HS-5 (cell line): ENCODE measurements at regions not wholly inside any gene's neighbourhood (a gene's known extent, or its start where the extent isn't known, plus 50 kb on each side); places are given as distances from the start of the nearest gene placed in this dataset.

Source experiments
- DNase-seq: peaks from one replicate; pipeline ENCODE4 v3.0.0-alpha.2; 2012; ENCODE audit warnings: low read depth

DNA sequence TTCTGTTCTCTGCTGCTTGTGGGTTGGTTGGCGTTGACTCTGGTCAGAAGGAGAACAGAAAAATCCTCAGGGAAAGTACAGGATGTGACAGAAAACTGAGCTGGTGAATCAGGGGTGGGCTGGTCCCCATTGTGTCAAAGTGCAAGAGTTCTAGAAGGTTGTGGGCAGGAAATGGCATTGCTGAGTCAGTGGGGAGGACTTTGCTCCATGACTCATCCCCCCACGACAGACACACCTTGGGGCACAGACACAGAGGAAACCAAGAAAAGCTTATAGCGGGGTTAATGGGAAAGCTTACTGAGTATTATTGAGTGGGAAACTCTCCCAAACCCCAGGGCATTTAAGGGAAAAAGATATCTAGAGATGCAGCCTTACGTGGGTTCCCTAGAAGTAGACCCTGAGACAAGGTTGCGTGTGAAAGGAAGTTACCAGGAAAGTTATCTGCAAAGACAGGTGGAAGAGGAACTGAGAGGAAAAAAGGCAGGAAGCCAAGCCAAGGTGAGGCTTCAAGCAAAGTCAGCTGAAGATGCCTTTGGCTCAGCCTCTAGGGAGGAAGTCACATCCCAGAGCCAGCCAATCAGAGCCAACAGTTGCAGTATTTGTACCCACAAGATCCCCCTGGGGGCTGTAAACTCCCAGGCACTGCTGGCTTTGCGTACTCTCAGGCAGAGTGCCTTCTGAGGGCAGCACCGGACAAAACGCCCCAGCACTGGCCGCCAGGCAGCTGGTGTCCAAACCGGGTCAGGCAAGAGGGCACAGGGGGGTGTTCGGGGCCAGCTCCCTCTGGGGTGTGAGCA is 86.4 kb downstream of the FOXL1 start:
- peak; percentile 81 for DNase-seq

GRCh38 chr16:86665319-86665675 is 86.9 kb downstream of the FOXL1 start:
- DNase-seq: no peak

- DNase-seq: no peak
These were observed 87.6 kb downstream of the FOXL1 start for GRCh38 chr16:86665929-86666328.

DNA sequence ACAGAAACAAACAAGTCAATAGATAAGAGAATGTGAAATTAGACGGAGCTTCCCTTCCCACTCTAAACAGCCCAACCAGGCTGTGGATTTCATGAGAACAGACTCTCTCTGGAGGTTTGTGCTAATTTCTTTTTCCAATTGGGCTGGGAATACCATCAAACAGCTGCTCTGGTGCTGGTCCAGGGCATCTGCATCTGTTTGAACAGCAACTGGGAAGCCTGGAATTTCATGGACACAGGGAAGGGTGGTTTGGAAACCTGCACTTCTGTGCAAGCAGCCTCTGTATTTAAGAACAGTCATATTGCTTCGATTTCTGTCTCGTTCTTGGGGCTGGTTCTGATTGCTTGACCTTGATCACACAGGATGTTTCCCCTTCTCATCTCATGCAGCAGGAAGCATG is 88.7 kb downstream of the FOXL1 start:
- DNase-seq: no peak

DNA sequence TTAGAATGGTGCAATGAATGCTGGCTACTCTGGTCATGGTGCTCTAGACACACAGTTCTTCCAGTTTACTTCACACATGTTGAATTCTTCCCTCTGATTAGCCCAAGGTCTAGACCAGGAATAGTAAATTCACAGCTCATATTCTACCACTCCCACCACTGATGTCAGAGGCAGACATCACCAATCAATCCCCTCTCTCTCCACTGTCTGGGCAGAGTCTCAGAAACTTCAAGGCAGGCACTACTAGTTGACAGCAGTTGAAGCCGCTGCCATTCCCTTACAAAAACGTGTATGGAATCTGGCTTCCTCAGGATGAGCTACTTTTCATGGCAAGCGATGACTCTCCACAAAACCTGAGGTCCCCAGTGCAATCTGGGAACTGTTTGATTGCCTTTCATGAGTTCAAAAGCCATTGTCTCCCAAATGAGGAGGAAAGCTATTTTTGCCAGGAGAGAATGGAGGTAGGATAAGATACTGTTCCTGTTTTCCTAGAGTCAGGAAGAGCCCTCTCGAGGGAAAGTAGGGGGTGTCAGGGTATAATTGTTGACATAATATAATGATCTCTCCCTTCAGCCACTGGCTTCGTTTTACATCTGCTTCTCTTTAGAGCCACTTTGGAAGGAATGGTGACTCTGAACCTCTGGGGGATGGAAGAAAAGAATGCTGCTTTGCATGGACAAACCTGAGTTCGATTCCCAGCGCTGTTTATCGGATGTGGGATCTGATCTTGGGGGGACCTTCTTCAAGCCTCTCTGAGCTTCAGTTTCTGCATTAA is 90.0 kb downstream of the FOXL1 start:
- no peak for DNase-seq

GRCh38 chr16:86669285-86669805 is 91.0 kb downstream of the FOXL1 start:
- DNase-seq: no peak

- no peak for DNase-seq
These were observed 91.8 kb downstream of the FOXL1 start for GRCh38 chr16:86669937-86670749.

DNA sequence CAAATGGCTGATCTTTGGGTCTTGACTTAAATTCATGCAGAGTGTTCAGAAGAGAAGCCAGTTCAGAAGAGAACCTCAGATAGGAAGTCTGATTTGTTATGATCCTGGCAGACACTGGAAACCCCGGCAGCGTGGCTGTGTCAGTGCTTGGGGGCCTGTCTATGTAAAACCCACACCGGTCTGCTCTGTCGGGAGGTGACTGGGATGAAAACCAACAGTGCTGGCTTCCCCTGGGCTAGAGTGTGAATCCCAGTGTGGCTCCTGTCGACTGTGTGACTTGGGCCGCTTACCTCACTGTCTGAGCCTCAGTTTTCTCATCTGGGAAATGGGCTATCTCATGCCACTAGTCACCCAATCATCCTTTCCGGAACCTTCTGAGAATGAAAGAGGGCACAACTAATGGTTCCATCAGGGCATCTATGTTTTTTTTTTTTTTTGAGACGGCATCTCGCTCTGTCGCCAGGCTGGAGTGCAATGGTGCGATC is 92.4 kb downstream of the FOXL1 start:
- no peak for DNase-seq

- no peak for DNase-seq
These were observed 93.3 kb downstream of the FOXL1 start for GRCh38 chr16:86671486-86672178.

DNA sequence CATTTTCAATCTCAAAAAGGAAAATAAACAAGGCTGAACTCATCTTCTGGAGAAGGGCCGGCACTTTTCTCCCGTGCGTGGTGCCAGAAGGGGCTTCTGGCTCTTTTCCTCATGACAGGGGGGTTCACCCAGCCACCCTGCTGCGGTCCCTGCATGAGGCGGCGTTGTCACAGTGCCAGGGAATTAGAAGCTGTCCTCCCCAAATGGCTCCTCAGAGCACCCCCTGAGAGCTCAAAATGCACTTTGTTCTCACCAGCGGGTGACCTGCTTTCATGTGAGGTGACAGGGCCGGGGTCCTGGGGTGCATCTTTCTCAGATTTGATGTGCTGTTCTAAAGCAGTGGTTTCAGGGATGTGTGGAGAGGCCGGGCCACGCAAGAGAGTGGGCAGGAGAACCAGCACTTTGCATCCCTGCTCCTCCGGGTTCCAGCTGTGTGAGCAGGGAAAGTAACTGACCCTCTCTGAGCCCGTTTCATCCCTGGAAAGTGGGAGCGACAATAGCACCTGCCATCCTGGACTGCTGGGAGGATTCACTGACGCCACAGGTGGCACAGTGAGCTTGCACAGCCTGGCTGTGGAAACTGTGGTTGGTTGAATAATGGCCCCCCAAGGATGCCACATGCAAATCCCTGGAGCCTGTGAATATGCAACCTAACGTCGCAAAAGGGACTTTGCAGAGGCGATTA is 94.0 kb downstream of the FOXL1 start:
- no peak for DNase-seq

GRCh38 chr16:86673090-86673955 is 95.0 kb downstream of the FOXL1 start:
- DNase-seq: no peak

- DNase-seq: no peak
These were observed 95.7 kb downstream of the FOXL1 start for GRCh38 chr16:86673956-86674453.

GRCh38 chr16:86676254-86676670 is 97.9 kb downstream of the FOXL1 start:
- DNase-seq: no peak

- no peak for DNase-seq
These were observed 101.1 kb downstream of the FOXL1 start for GRCh38 chr16:86679490-86679889.

GRCh38 chr16:86680162-86680561 is 101.8 kb downstream of the FOXL1 start:
- DNase-seq: no peak

GRCh38 chr16:86680661-86681030 is 102.3 kb downstream of the FOXL1 start:
- DNase-seq: no peak

DNA sequence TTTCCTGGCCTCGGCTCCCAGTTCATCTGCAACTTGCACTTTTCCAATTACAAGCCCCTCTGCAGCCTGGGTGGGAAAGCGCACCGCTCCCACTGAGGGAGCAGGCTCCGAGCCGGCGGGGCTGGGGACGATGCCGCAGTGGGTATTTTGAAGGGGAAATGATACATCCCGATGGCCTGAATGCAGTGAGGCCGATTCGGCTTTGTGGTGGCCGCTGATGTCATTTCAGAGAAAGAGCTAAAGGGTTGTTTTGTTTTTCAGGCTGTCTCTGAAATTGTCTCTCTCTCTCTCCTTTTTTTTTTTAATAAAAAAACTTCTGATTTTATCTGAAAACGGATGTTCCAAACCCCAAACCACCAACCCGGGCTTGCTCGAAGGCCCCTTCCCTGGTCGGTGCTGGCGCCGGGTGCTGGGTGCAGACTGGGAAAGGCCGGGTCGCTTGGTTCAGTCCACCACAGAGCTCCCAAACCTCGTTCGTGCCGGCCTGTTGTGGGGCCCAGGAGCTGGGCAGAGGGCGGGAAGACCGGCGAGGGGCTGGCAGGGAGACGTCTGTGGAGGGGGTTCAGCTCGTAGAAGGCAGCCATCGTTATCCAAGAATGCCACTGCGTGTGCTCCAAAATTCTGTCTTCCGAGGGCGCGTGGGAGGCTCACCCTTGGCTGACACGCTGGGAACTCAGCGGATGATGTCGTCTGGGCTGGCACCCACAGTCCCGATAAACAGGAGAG is 102.8 kb downstream of the FOXL1 start:
- no peak for DNase-seq

DNA sequence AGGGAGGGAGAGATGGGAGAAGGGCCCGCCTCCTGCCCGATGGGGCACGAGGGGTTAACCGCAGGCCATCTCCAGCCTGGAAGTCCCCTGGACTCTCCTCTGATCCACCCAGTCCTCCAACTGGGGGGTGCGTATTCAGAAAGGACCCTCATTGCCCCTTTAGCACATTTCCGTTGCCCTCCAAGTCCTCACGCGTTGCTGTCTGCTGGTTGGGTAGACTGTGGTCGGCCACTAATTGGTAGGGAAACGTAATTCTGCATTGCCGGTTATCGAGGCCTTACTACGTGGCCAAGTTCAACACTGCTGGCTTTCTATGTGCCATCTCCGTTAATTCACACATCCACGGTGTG is 103.4 kb downstream of the FOXL1 start:
- no peak for DNase-seq

- DNase-seq: no peak
These were observed 104.0 kb downstream of the FOXL1 start for GRCh38 chr16:86682219-86682904.
